ENCODE measurements at regions not wholly inside any gene's neighbourhood (a gene's known extent, or its start where the extent isn't known, plus 50 kb on each side); places are given as distances from the start of the nearest gene placed in this dataset.

- no peak for TF ChIP-seq CTCF (IDR thresholded peaks at IDR 0.05)
- TF ChIP-seq POLR2A (IDR thresholded peaks at IDR 0.05) = no peak
Observed at GRCh38 chr4:80136270-80136669, 61.0 kb upstream of the PRDM8 start.

Measured in thyroid gland (tissue), 4 donors.